Stomach (tissue), 8 donors: ENCODE measurements at regions not wholly inside any gene's neighbourhood (a gene's known extent, or its start where the extent isn't known, plus 50 kb on each side); places are given as distances from the start of the nearest gene placed in this dataset.

Experiments
- DNase-seq, 2 donors: peaks; one replicate each; pipeline versions ENCODE4 v3.0.0 to v3.0.0-alpha.2; 2013 to 2019
- H3K27ac ChIP-seq, 5 donors: fragments of 200-600 bp in 4 of 5; sonication (generic) in 4 of 5; one replicate each; pipeline ENCODE4 v1.5.1; 2013 to 2019; ENCODE audit warnings: mild to moderate bottlenecking in 1 of 5, moderate library complexity in 1 of 5
- H3K27me3 ChIP-seq, 3 donors: fragments of 200-600 bp; sonication (generic); one replicate each; pipeline ENCODE4 v1.5.1; 2017 to 2019; ENCODE audit warnings: mixed run types in 1 of 3
- H3K36me3 ChIP-seq, 4 donors: fragments of 200-600 bp; sonication (generic); 1 replicate in 3 of 4; 2 replicates in 1 of 4; pipeline ENCODE4 v1.5.1; 2016 to 2019
- H3K4me1 ChIP-seq, 4 donors: fragments of 200-600 bp; sonication (generic); one replicate each; pipeline ENCODE4 v1.5.1; 2016 to 2019
- H3K4me3 ChIP-seq, 4 donors: fragments of 200-600 bp; sonication (generic) in 3 of 4; one replicate each; pipeline ENCODE4 v1.5.1; 2016 to 2019; ENCODE audit warnings: mild to moderate bottlenecking in 1 of 4
- H3K9me3 ChIP-seq, 4 donors: fragments of 200-600 bp; sonication (generic); one replicate each; pipeline ENCODE4 v1.5.1; 2016 to 2019
- CTCF ChIP-seq, 7 experiments: fragments of 450-650 bp in 4 of 7; fragments of 200-600 bp in 3 of 7; sonication (generic) in 3 of 7; IDR thresholded peaks; one replicate each; pipeline ENCODE4 v1.5.1; 2016 to 2019; ENCODE audit warnings: antibody characterized with exemption in 7 of 7, control low read depth in 2 of 7, mild to moderate bottlenecking in 1 of 7
- EP300 ChIP-seq: sonication (generic); formaldehyde crosslinking; IDR thresholded peaks from one replicate; pipeline ENCODE4 v1.6.1; 2017; ENCODE audit warnings: antibody characterized with exemption
- POLR2A ChIP-seq, 4 donors: fragments of 450-650 bp; IDR thresholded peaks; one replicate each; pipeline ENCODE4 v1.6.1; 2016; ENCODE audit warnings: antibody characterized with exemption in 4 of 4, control low read depth in 2 of 4, mild to moderate bottlenecking in 1 of 4, moderate library complexity in 1 of 4
- POLR2AphosphoS5 ChIP-seq, 3 donors: sonication (generic); formaldehyde crosslinking; IDR thresholded peaks; one replicate each; pipeline ENCODE4 v1.6.1; 2016; ENCODE audit warnings: antibody characterized with exemption in 3 of 3
- WGBS, 5 donors: extraction: QIAGEN DNeasy Blood & Tissue Kit in 3 of 5; methylation state at CpG; one replicate each; pipeline versions ENCODE4 v1.1.5 to v1.1.7; 2013 to 2018; 5-methylcytosine and 5-hydroxymethylcytosine counted together
- intact Hi-C: fragments of 100-400 bp; cut with DNase I; formaldehyde crosslinking; loops from one replicate; pipeline ENCODE4 v1.15.1; 2023; ENCODE audit warnings: low total_unique reads
- donor health status: healthy with polysubstance abuse.
- donor health status: Bipolar disorder and iron deficiency.
- donor health status: healthy.

GRCh38 chr17:45675892-45676291, 108.2 kb upstream of the CRHR1 start:
- peaks cover 0 to 11% (median 7%) of the 10 kb centered on the region in 4 donors for H3K9me3 ChIP-seq
- TF ChIP-seq CTCF (IDR thresholded peaks at IDR 0.05), result no peak
- no peak for TF ChIP-seq POLR2A (IDR thresholded peaks at IDR 0.05)
- no peak for TF ChIP-seq POLR2AphosphoS5 (IDR thresholded peaks at IDR 0.05)
- no peak for TF ChIP-seq EP300
- no peak for DNase-seq
- WGBS, 5 donors, result 74 to 82% (median 79%) methylated on average over 3 of the region's 3 CpGs
- H3K27ac ChIP-seq, result no peak overlapping the region
- H3K4me1 ChIP-seq, result no peaks in the 10 kb centered on the region
- intact Hi-C loops, result no loop called here
- no peak overlapping the region for H3K4me3 ChIP-seq
- no peaks in the 10 kb centered on the region for H3K36me3 ChIP-seq
- peaks cover 0 to 34% (median 8%) of the 10 kb centered on the region in 3 donors for H3K27me3 ChIP-seq

- intact Hi-C loops, result no loop called here
- DNase-seq, result no peak
- no peaks in the 10 kb centered on the region for H3K36me3 ChIP-seq
- 70 to 84% (median 79%) methylated on average over 6 of the region's 6 CpGs for WGBS, 5 donors
- H3K4me3 ChIP-seq, result no peak overlapping the region
- peaks cover 0 to 11% (median 7%) of the 10 kb centered on the region in 4 donors for H3K9me3 ChIP-seq
- no peak overlapping the region for H3K27ac ChIP-seq
- peaks cover 0 to 34% (median 8%) of the 10 kb centered on the region in 3 donors for H3K27me3 ChIP-seq
- TF ChIP-seq CTCF (IDR thresholded peaks at IDR 0.05), result no peak
- TF ChIP-seq EP300, result no peak
- TF ChIP-seq POLR2A (IDR thresholded peaks at IDR 0.05), result no peak
- no peak for TF ChIP-seq POLR2AphosphoS5 (IDR thresholded peaks at IDR 0.05)
- H3K4me1 ChIP-seq, result no peaks in the 10 kb centered on the region
These were observed 107.4 kb upstream of the CRHR1 start for GRCh38 chr17:45676695-45677094.

- H3K36me3 ChIP-seq, result no peaks in the 10 kb centered on the region
- H3K9me3 ChIP-seq, result peaks cover 0 to 11% (median 7%) of the 10 kb centered on the region in 4 donors
- peaks cover 0 to 30% (median 3%) of the 10 kb centered on the region in 3 donors for H3K27me3 ChIP-seq
- no peak for DNase-seq
- H3K4me3 ChIP-seq, result no peak overlapping the region
- H3K4me1 ChIP-seq, result no peaks in the 10 kb centered on the region
- WGBS, 5 donors, result 20 to 47% (median 40%) methylated on average over 2 to 3 of the region's 3 CpGs
- no peak for TF ChIP-seq POLR2AphosphoS5 (IDR thresholded peaks at IDR 0.05)
- no peak for TF ChIP-seq EP300
- TF ChIP-seq CTCF (IDR thresholded peaks at IDR 0.05), result no peak
- TF ChIP-seq POLR2A (IDR thresholded peaks at IDR 0.05), result no peak
- no peak overlapping the region for H3K27ac ChIP-seq
- intact Hi-C loops, result no loop called here
These were observed 106.3 kb upstream of the CRHR1 start for GRCh38 chr17:45677770-45678169.

GRCh38 chr17:45679426-45679825, 104.7 kb upstream of the CRHR1 start:
- Histone ChIP-seq H3K27me3 (peaks cover 0 to 33% (median 3%) of the 10 kb centered on the region in 3 donors), H3K4me3 (no peak overlapping the region), H3K27ac (no peak overlapping the region), H3K9me3 (peaks cover 0 to 11% (median 7%) of the 10 kb centered on the region in 4 donors), H3K36me3 (no peaks in the 10 kb centered on the region), H3K4me1 (no peaks in the 10 kb centered on the region)
- no peak for TF ChIP-seq POLR2AphosphoS5 (IDR thresholded peaks at IDR 0.05)
- no peak for TF ChIP-seq EP300
- no peak for TF ChIP-seq POLR2A (IDR thresholded peaks at IDR 0.05)
- TF ChIP-seq CTCF (IDR thresholded peaks at IDR 0.05), result no peak
- WGBS, 5 donors, result 73 to 81% (median 78%) methylated on average over 4 of the region's 4 CpGs
- intact Hi-C loops, result no loop called here
- no peak for DNase-seq
